Loucy (cell line): ENCODE measurements at regions not wholly inside any gene's neighbourhood (a gene's known extent, or its start where the extent isn't known, plus 50 kb on each side); places are given as distances from the start of the nearest gene placed in this dataset.

ENCODE experiments used
- EZH2phosphoT487 ChIP-seq: fragments of 200-600 bp; IDR thresholded peaks from 2 replicates; pipeline ENCODE4 v1.6.1; 2018; ENCODE audit warnings: antibody characterized with exemption, mild to moderate bottlenecking, moderate library complexity, borderline replicate concordance
- TF ChIP-seq, protein P1 (sequence below): fragments of 200-600 bp; sonication (generic); conservative IDR thresholded peaks from 2 replicates; pipeline ENCODE4 v1.5.1; 2014; ENCODE audit warnings: mild to moderate bottlenecking, antibody characterized with exemption, low read length

GRCh38 chr4:14254926-14255325, 627.4 kb upstream of the BOD1L1 start:
- TF ChIP-seq, protein P1, sequence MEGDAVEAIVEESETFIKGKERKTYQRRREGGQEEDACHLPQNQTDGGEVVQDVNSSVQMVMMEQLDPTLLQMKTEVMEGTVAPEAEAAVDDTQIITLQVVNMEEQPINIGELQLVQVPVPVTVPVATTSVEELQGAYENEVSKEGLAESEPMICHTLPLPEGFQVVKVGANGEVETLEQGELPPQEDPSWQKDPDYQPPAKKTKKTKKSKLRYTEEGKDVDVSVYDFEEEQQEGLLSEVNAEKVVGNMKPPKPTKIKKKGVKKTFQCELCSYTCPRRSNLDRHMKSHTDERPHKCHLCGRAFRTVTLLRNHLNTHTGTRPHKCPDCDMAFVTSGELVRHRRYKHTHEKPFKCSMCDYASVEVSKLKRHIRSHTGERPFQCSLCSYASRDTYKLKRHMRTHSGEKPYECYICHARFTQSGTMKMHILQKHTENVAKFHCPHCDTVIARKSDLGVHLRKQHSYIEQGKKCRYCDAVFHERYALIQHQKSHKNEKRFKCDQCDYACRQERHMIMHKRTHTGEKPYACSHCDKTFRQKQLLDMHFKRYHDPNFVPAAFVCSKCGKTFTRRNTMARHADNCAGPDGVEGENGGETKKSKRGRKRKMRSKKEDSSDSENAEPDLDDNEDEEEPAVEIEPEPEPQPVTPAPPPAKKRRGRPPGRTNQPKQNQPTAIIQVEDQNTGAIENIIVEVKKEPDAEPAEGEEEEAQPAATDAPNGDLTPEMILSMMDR: no peak
- no peak for TF ChIP-seq EZH2phosphoT487
